H4 (cell line): ENCODE measurements at regions not wholly inside any gene's neighbourhood (a gene's known extent, or its start where the extent isn't known, plus 50 kb on each side); places are given as distances from the start of the nearest gene placed in this dataset.

Experiments used
- DNase-seq: peaks from one replicate; pipeline ENCODE4 v3.0.0-alpha.2; 2015; ENCODE audit warnings: low spot score

DNA sequence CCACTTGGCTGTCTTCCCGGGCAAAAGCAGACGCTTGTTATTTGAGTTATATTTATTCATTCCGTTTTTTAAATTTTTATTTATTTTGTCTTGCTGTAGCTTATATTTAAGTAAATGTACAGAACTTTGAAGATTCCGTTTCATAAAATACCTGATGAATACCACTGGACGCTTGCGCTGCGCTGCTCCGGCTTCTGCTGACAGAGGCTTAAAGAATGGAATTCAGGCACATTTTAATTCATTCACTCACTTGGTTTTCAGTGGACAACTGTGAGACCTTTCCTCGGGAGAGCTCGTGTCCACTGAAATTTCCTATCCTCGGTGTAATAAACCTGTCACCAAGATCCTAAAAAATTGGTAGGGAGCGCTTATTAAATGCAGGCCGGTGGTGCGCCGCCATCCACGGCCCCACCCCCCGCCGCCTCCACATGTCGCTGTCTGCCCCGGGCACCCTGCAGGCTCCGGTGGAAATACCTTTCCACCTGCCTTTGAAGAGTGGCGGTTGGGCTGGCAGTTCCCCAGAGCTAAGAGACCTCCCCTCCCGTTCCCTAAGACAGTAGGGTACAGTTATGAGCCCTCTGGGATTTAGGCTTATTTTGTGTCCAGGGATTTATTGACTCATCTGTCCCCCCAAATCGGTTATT, 62.5 kb upstream of the UBE2E1 start:
- DNase-seq = no peak

DNA sequence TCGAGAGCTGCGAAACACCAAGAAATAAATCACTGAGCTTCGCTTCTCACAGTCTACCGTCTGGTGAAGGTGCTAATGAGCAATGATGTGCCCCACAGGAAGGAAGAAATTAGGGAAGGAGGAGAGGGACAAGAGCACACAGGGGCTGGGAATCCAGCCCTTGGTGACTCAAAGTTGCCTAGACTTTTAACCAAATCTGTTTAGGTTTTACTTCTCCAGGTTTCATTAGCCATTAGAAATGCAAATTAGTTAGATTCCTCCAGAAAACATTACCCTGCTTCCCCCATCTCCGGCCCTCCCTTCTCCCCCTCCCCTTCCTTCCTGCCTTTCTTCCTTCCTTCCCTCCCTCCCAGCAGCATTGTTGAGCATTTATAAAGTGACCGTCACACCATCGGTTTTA, 59.3 kb upstream of the UBE2E1 start:
- no peak for DNase-seq

DNA sequence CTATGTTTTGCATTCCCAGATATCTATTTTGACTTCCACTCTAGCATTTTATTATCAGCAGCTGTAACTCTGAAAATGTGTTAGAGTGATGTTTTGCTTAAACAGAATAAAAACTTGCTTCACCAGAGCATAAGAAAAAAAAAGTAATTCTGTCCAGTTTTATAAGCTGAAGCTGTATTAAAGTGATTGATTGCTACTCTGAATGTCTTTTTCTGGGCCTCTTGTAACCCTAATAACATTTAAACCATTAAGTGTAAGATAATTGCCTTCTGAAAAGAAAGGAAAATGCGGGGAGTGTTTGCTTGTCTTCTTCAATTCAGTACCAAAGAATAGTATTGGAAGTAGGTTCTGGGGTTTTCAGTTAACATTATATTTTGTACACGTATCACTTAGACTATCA, 57.9 kb upstream of the UBE2E1 start:
- DNase-seq = no peak

DNA sequence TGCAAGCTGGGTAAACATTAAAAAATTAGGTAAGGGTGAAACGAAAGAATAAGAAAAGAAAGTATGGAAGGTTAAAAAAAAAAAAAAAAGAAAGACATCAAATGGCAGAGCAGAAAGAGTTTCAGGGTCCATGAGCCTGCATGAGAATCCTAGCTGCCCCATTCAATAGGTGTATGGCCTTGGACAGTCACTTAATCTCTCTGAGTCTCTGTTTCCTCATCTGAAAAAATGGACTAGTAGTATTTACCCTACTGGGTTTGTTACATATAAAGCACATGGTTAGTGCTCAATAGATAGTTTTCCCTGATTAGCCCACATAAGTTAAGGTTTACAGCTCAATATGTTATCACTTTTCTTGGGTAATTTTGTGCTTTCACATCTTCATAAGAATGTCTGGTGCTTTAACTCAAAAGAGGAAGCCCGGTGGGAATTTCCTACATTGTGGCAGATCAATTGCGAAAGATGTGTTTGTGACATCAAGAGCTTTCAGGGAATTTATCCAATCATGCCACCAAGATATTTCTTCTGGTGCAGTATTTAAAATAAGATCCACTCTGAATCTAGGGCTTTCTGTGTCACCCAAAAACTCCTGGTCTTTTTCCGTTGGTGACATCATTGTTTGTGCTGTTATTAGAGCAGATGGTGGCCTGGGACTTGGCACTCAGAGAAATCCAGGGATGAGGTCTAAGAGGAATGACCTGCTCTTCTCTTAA, 57.2 kb upstream of the UBE2E1 start:
- peak; percentile 14 for DNase-seq

DNA sequence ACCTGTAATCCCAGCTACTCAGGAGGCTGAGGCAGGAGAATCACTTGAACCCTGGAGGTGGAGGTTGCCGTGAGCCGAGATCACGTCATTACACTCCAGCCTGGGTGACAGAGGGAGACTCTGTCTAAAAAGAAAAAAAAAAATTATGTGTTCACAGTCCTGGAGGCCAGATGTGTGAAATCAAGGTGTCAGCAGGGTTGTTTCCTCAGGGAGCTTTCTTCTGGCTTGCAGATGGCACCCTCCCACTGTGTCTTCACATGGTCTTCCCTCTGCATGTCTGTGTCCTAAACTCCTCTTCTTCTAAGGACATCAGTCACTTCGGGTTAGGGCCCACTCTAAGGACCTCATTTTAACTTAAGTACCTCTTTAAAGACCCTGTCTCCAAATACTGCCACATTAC, 56.1 kb upstream of the UBE2E1 start:
- no peak for DNase-seq

DNA sequence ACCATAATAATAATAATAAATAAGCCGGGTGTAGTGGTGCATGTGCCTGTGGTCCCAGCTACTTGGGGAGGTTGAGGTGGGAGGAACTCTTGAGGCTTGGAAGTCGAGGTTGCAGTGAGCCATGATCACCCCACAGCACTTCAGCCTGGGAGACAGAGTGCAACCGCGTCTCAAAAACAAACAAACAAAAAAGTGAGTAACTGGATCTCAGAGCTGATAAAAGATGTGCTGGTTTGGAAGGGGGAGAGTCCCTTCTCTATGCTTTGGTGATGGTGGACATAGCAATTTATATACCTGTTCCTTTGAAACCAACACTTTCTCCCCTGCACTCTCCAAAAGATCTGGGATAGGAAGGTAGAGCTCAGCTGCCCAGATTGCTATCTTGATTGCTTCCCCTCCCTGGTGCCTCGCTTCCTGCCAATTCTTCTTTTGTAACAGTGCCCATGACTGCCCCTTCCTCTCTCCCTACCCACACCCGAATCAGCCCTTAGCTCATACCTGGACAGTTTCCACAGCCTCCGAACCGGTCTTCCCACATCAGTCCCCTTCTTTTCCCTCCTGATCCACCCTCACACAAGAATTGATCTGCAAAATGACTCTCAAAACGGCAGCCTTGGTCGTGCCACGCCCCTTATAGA, 55.1 kb upstream of the UBE2E1 start:
- no peak for DNase-seq

DNA sequence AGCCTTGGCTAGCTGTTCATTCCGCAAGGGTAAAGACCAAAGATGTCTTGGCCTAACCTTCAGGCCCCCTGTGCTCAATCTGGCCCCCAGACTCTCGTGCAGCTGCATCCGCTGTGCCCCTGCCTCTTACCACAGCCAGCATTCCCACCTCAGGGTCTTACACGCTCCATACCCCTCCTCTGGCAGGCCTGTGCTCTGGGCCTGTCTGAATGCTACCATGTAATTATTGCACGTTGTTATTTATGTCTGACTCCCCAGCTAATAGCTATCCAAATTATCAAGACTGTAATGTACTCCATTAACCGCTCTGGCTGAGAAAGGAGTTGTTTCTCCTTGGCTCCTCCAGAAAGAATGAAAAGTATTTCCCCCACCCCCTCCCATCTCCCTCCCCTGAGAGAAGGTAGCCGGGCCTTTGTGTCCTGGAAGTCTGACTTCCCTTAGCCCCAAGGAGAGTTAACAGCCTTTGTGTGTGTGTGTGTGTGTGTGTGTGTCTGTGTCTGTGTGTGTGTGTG, 54.5 kb upstream of the UBE2E1 start:
- no peak for DNase-seq

DNA sequence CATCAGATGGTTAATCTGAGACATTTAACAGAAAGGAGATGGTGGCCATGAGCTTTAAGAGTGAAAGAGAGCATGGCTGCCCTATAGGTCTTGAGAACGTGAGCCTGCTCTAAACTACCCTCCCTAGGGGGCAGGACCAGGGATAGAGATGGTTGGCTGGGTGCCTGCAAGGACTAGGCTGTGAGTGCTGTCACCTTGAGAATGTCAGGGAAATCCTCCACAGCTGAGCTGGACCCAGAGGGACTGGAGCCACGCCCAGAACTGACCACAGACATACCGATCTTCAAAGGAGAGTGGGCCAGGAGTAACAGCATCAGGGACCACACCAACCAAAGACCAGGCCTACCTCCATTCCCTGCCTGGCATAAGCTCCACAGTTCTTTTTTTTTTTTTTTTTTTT, 53.6 kb upstream of the UBE2E1 start:
- no peak for DNase-seq

DNA sequence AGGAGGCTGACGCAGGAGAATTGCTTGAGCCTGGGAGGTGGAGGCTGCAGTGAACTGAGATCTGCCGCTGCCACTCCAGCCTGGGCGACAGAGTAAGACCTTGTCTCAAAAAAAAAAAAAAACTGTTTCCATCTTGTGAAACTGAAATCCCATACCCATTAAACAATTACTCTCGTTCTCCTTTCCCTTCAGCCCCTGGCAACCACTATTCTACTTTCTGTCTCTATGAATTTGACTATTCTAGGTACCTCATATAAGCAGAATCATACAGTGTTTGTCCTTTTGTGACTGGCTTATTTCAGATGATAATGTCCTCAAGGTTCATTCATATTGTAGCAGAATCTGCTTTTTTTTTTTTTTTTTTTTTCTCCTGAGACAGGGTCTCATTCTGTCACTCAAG, 51.5 kb upstream of the UBE2E1 start:
- no peak for DNase-seq
